NCI-H2227 treated with DMSO at 0.1 percent for 48 hours (cell line): ENCODE measurements at regions not wholly inside any gene's neighbourhood (a gene's known extent, or its start where the extent isn't known, plus 50 kb on each side); places are given as distances from the start of the nearest gene placed in this dataset.
"Not testable (repeated sequence)": the region's sequence is repeated elsewhere in the genome, so short reads cannot be mapped to it uniquely, and the experiment has no call there.

Source experiments
- DNase-seq: peaks from one replicate; lab custom pipeline; 2025; lab: John Stamatoyannopoulos, UW

DNA sequence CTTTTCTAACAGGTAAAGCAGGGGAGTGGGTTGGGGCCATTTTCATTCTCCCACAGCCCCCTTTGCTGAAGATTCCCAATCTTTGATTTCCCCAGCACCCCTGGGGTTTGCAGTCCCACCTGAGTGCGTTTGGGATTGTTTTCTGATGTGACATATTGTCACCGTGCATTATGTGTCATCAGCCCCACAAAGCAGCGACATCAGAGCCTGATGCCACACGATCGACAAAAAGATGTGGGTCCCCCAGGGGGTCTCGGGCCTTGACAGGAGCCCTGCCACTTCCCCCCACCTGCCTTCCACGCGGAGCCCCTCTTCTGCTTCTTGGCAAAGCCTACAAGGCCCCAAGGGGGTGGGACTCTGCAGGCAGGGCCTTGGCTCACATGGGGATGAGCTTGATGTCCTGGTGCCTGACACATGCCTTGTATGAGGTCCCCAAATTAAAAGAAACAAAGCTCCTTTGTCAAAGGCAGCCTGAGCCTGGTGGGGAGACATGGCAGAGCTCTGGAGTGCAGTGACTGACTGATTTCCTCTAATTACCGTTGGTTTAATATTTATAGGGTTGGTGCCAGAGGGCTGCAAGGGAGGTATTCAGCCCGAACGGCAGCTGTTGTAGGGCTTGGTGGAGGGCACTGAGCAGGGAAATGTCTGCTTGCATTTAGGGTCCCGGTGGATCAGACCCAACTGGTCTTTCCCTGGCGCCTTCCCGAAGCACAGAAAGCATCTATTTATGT, 149.2 kb downstream of the MIAT start:
- DNase-seq: no peak

DNA sequence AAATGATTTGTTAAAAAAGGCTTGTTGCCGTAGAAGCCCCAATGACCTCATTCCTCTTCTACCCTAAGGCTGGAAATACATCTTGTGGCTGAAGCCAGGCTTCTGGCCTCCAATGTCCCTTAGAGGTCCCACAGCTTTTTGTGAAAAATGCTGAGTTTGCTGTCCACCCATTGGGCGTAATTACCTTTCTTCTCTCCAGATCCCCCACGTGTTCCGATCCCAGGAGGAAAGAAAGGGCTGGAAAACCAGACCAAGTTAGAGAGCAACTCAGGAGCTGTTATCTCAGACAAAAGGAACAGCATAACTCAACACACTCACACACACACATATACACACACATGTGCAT, 154.2 kb downstream of the MIAT start:
- DNase-seq: no peak

DNA sequence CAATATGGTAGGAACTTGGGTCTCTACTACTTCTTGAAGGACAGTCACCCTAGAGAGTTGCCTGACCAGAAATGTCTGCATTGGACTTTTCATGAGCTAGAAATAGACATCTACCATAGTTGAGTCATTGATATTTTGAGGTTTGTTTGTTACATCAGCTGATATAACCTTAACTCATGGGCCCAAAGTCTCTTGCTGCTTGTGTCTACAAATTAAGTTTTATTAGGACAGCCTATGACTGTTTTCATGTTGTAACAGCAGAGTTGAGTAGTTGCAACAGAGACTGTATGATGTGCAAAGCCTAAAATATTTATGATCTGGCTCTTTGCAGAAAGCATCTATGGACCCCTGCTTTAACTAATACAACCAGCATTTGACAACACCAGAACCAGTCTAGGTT, 155.3 kb downstream of the MIAT start:
- no peak for DNase-seq

DNA sequence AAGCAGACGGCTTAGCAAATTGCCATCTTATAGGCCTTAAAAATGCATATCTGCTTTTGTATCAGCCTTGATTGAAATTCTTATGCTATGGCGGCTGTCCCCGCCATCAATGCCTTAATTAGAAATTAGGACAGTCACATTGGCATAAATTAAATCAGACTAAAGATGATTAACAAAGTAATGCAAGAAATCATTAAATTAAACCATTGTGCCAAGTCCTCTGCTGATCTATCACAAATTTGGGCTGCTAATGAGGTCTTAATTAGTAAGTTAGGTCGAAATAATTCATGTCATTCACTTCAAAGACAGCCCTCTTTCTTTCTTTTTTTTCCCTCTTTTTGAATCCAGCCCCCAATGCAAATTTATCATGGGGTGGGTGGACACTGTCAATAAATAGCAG, 159.3 kb downstream of the MIAT start:
- no peak for DNase-seq

DNA sequence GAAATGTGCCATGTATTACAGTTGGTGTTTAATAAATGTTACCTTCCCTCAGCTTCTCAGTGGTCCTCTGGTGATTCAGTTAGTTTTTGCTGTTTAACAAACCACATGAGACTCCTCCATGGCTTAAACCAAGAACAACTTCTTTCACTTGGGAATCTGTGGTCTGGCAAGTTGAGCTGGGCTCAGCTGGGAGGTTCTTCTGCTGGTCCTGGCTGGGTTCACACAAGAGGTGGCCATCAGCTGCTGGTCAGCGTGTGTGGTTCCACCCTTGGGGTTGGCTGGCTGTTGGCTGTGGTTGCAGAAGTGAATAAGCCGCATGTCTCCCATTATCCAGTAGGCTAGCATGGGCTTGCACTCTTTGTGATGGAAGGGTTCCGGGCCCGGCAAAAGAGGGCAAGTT, 160.5 kb downstream of the MIAT start:
- DNase-seq: no peak

DNA sequence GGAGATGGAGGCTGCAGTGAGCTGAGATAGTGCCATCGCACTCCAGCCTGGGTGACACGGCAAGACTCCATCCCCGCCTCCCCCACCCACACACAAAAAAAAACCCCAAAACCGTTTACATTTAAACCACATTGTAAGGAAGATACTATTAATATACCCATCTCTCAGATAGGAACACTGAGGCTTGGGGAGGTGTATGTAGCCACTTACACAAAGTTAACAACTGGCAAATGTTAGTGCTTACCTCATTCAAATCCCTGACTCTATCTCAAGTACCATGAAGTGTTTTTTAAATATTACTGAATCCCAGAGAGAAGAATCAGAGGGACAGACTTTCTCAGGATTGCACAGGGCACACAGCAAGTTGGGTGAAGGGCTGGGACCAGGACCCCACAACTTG, 164.5 kb downstream of the MIAT start:
- DNase-seq: no peak

DNA sequence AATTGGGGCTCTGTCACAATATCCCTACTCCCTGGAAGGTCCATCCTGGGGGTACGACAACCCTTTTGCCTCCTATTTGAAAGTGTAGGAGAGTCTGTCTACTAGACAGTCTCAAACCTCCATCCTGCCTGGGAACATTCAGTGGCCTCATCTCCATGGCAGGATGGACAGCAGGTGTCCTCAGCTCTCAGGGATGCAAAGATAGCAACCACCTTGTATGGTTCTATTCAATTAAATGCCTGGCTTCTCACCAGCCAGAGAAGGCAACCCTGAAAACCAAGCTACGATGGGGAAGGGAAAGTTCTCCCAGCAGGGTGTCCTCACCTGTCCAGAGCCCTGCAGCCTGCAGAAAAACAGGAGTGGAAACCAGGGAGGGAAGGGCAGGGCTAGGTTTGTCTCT, 164.9 kb downstream of the MIAT start:
- no peak for DNase-seq

DNA sequence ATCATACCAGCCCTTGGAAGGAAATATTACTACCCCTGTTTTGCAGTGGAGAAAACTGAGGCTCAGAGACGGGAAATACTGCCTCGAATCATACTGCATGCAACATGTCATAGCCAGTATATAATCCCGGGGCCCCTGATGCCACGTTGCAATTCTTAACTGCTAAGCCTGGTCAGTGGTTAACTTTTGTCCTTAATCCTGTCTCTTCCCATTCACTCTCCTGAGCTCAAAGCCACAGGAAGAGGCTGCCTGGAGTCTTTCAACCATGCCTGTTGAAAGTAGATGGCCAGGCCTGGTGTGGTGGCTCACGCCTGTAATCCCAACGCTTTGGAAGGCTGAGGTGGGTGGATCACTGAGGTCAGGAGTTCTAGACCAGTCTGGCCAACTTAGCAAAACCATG, 166.6 kb downstream of the MIAT start:
- DNase-seq: no peak

DNA sequence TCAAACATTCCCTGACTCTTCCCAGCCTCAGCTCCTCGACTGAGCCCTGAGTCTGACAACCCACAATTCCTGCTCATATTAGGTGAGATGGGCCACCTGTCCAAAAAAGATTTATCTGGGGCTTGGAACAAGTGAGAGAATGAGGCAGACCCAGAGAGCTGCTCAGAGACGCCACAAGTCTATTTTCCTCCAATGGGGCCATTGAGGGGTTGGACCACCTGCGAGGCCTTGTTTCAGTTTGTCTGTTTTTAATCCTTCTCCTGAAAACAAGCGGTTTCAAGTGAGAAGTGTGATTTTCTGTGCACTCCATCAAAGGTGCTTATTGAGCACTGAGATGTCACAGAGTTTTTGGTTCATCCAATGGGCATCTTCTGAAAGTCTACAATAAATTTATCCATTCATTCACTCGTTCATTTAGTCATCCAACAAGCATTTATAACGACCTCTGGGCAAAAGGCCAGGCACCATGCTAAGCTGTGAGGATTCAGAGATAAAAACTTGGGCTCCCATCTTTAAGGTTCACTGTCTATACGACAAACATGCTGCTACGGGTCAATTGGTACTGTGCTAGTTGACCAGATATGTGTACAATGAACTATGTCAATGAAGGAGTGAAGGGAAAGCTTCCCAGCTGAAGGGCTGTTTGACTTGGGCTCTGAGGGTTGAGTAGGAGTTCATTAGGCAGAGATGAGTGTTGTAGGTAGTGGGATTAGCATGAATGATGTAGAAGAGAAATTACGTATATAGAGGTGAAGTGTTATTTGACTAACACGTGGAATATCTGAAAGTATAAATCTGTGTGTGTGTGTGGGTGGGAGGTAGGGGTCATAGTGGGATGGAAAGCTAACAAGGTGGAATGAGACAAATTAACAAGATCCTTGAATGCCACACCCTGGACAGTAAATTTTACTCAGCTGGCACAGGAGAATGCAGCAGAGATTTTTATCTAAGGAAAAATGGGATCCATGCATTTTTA, 168.9 kb downstream of the MIAT start:
- DNase-seq: no peak

DNA sequence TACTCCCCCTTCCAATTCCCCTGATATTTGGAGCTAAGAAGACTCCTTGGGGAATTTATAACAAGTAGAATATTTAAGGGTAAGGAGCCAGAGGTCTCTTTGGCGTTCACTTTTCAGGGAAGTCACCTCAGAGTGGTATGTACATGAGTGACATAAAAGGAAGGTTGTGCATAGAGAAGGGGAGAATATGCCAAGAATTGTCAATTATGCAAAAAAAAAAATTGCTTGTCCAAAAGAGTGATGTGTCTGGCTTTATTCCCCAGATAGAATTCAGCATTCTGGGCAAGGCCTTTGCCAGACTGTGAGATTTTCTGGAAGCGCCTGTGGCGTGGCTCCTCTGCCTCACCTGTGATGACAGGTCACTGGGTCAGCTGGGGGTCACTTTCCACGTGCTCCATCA, 170.2 kb downstream of the MIAT start:
- DNase-seq: no peak

DNA sequence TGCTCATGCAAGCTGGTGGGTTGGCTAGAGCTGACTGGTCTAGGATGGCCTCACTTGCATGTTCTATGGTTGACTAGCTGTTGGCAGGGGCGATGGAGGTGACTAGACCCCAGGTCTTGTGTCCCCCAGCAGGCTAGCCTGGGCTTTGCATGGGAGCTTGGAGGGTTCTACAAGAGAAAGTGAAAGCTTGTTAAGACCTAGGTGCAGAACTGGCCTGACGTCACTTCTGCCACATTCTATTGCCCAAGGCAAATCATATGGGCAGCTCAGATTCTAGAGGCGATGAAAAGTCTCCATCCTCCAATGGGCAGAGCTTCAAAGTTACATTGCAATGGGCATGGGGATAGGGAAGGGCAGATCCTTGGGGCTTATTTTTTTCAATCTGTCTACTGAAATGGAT, 170.9 kb downstream of the MIAT start:
- no peak for DNase-seq

DNA sequence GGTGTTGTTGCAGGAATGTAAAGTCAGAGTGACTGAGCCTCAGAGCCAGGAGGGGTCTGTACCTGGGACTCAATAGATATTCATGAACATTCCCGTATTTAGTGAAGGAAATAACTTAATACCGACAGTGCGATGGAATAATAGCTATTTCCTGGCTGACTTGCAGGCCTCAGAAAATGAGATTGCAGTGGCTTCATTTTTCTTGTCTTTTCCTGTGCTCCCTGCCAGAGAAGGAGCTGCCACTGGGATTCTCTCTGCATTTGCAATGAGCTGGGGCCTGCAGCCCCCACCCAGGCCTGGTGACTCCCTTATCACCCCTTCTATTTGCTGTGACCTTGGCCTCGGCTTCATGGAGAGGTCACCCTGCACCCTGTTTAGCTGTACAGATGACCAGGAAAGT, 173.4 kb downstream of the MIAT start:
- no peak for DNase-seq

DNA sequence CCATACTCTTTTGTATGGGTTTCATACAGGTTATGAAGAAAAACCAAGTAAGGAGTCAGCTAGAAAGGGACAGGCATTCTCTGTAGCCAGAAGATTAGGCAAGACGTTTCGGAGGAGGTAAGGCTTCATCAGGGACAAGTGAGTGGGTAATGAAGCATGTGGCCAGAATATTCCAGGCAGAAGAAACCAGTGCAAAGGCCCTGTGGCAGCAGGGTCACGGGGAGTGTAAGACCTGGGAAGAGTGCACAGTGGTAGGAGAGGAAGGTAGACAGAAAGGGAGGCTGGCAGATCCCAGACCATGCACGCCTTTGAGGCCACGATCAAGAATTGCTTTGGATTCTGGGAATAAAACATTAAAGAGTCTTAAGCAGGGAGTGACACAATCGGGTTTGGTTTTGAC, 177.6 kb downstream of the MIAT start:
- no peak for DNase-seq

DNA sequence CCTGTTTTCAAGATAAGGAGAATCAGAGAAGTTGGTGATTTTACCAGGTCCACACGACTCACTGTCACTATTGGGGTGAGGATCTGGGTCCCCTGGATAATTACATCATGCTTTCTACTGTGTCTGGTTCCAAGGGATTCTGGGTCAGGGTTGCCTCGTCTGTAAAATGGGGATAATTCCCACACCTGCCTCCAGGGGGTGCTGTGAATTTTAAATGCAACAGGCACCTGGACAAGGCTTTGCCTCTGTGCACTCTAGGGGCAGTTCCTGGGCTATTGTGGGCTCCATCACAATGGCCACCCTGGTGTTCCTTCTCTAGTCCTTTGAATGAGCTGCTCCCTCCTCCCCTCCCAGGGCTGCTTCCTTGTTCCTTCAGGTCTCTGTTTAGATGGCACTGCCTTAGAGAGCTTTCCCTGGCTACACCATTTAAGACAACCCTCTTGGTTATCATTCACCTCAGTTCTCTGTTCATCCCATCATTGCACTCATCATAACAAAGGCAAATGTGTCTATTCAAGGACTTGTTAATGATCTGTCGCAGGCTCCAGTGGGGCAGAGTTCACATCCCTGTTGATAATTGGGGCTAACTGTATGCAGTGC, 178.6 kb downstream of the MIAT start:
- DNase-seq: no peak

DNA sequence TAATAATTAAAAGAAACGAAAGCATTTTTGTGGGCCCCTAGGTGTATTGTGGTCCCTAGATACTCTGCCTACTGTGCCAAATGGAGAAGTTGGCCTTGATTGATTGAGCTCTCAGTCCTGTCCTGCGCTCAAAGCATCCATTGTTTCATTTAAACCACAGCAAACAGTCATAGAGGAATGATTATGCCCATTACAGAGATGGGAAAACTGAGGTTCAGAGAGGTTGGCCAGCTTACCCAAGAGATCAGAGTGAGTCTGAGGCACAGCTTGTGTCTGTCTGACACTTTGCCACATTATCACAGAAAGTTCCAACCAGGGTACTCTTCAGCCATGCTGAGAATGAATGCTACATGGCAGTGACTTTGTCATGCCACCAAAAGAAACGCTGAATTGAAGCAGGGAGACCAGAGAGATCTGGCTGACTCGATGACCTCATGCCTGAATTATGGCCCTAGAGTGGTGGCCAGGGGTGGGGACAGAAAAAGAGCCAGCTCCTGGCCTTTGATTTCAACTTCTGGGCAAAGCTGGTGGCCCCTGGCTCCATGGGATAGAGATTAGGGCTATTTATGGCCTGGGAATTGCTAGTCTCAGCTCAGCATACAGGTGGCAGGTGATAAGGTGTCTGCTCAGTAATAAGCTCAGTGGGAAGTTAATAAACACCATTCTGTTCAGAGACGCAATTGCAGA, 180.5 kb downstream of the MIAT start:
- no peak for DNase-seq

DNA sequence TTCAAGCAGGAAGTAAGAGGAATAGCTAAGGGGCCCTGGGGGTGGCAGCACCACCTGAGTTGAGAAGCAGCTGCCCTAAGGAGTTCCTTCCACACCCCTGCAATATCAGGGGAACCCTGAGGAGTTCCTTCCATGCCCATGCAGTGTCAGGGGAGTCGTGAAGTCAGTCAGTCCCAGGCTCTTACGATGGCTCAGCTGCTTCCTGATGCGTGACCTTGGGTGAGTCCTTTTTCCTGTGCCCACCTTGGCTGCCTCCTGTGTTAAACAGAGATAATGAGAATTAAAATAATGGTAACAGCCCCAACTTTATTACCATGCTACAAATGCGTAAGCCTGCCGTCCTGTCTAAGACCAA, 181.1 kb downstream of the MIAT start:
- DNase-seq: no peak

DNA sequence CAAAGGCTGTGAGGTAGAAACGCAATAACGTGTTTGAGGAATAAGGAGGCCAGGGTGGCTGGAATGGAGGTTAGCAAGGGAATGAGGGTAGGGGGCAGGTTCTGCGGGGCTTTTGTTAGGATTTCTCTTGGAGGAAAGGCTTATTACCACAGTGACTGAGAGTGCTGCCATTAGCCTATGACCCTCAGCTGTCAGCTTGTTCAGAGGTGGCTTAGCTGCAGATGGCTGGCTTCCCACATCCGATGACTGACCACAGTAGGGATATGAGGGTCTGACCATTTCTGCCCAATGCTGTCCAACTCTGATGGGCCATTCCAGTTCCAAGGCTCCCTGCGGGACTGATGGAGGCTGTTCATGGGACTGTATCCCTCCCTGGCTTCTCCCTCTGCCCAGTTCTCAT, 181.8 kb downstream of the MIAT start:
- no peak for DNase-seq

DNA sequence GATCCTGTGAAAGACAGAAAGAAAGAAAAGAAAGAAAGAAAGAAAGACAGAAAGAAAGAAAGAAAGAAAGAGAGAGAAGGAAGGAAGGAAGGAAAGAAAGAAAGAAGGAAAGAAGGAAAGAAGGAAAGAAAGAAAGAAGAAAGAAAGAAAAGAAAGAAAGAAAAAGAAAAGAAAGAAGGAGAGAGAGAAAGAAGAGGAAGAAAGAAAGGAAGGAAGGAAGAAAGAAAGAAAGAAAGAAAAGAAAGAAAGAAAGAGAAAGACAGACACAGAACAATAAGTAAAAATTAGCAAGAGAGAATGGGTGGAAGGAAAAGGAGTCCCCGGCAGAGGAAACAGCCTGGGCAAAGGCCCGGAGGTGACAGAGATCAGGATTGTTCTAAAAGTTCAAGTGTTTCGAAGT, 183.4 kb downstream of the MIAT start:
- not testable (repeated sequence) for DNase-seq

DNA sequence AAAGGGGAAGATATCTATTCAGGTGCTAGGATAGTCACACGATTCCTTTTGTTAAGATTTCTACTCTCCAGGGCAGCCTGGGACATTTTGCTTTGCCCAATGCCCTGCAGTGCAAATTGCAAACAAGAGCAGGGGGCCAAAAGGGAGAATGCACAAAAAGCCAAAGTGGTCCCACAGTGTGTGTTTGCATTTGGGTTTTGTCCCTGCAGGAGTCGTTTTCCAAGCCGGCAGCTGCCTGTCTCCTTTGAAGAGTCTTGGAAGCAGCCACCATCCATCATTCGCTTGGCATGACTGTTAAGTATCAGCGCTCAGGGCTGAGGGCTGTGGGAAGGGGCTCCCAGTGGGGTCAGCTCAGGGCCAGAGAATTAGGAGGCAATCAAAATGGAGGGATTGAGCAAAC, 184.7 kb downstream of the MIAT start:
- DNase-seq: no peak

DNA sequence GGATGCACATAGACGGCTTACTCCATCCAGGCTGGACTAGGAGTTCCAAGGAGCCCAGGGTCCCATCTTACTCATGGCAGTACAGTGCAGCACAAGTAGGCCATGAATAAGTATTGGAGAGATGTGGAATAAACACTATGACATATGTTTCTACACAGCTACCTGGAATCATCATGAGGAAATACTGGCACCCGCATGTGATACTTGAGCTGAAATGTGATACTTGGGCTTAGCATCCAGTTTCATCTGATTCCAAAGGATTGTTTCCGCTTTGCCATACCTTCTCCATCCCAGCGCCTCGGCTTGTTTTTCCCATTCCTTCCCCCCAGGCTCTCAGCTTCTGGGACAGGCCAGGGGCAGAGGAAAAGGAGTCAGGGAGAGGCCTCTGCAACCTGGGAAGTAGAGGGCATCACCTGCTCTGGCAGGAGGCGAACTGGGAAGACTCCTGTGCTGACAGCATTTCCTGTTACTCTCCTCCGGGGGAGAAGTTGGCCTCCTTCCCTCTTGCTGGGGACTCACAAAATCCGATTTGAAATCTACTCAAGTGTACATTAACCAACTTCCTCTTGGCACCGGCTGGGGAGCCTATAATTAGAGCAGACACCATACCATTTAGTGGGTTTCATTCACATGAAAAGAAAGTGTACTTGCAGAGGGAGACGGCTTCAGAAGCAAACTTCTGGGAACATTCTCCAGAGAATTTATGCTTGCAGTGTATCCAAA, 187.8 kb downstream of the MIAT start:
- peak; percentile 27 for DNase-seq

DNA sequence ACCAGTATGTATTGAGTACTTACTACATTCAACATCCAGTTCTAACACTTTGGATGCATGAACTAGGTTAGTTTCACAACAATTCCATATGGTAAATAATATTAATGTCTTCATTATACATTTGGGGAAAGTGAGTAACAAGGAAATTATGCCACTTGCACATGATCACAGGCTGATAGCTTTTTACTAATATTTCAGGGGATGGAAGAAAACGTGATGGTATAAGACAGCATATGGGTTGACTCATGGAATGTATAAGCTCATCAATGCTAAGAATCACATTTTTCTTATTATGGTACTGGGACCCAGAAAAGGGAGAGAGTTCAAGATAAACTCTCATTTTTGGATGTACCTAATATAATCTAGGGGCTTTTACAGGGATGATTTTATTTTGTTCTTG, 188.7 kb downstream of the MIAT start:
- DNase-seq: no peak

DNA sequence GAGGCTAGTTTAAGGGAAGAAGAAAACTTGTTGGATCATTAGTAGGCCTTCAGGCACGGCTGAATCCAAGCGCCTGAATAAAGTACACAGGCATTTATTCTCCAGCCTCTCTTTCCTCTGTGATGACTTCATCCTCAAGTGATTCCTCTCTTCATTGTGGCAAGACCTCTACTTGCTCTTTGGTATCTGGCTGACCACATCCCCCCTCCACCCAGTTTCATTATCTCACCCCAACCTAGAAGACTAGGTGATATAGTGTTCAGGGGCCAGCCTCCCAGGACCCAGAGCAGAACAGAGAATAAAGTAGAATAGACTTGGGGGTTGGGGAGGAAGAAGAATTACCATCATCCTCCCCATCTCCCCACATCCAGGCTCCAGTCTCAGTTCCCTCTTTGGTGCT, 189.3 kb downstream of the MIAT start:
- no peak for DNase-seq
